A549 (cell line): ENCODE measurements at regions not wholly inside any gene's neighbourhood (a gene's known extent, or its start where the extent isn't known, plus 50 kb on each side); places are given as distances from the start of the nearest gene placed in this dataset.
A peak's percentile ranks its signal among the peaks of the same experiment; 100 is the strongest.
"Not testable (repeated sequence)": the region's sequence is repeated elsewhere in the genome, so short reads cannot be mapped to it uniquely, and the experiment has no call there.

Source experiments
- ATAC-seq, 2 experiments: fragments of 200-7000 bp in 1 of 2; fragments of >200 bp in 1 of 2; cut with Nextera tagmentation in 1 of 2; cut with Tn5 transposase in 1 of 2; 3 replicates each; pipeline versions ENCODE4 v1.8.0 to v1.9.1; 2018 to 2020; ENCODE audit warnings: mild to moderate bottlenecking in 1 of 2, moderate library complexity in 1 of 2
- CTCF ChIA-PET: fragments of 300-600 bp; sonication (Branson Sonifier 250); formaldehyde crosslinking; extraction: SDS; loops from one replicate; lab custom pipeline; 2021; ENCODE audit warnings: antibody characterized with exemption, inconsistent platforms; lab: Yijun Ruan, JAX
- POLR2A ChIA-PET: fragments of 350-600 bp; formaldehyde crosslinking; extraction: SDS; loops from one replicate; lab custom pipeline; 2021; ENCODE audit warnings: antibody characterized with exemption, inconsistent platforms; lab: Yijun Ruan, JAX
- DNase-seq, 2 experiments: peaks; one replicate each; pipeline versions ENCODE4 v3.0.0 to v3.0.0-alpha.2; 2011 to 2016; ENCODE audit warnings: low read depth in 1 of 2, low spot score in 1 of 2
- FAIRE-seq: peaks from 2 replicates; lab custom pipeline; 2011; peaks lifted over from hg19 to GRCh38; lab: Jason Lieb, UNC
- H3K27ac ChIP-seq, 2 experiments: fragments of >200 bp; sonication (Bioruptor Twin); formaldehyde crosslinking; 3 replicates each; pipeline ENCODE4 v1.5.1; 2016 to 2017
- H3K4me1 ChIP-seq: fragments of >200 bp; sonication (Bioruptor Twin); formaldehyde crosslinking; 3 replicates; pipeline ENCODE4 v1.6.1; 2016
- H3K4me2 ChIP-seq: fragments of >200 bp; sonication (Bioruptor Twin); formaldehyde crosslinking; 3 replicates; pipeline ENCODE4 v1.6.1; 2016
- H3K4me3 ChIP-seq: fragments of >200 bp; sonication (Bioruptor Twin); formaldehyde crosslinking; 3 replicates; pipeline ENCODE4 v1.5.1; 2016
- H3K9me3 ChIP-seq: fragments of >200 bp; sonication (Bioruptor Twin); formaldehyde crosslinking; 3 replicates; pipeline ENCODE4 v1.6.1; 2016
- BCL3 ChIP-seq: fragments of >200 bp; sonication (Bioruptor Twin); formaldehyde crosslinking; IDR thresholded peaks from 3 replicates; pipeline ENCODE4 v1.6.1; 2016
- CHD2 ChIP-seq: fragments of 150-350 bp; IDR thresholded peaks from 2 replicates; pipeline ENCODE4 v1.6.1; 2014; ENCODE audit warnings: low read length; ENCODE audit not compliant: partially characterized antibody
- CTCF ChIP-seq: fragments of >200 bp; sonication (Bioruptor Twin); formaldehyde crosslinking; IDR thresholded peaks from 3 replicates; pipeline ENCODE4 v1.5.1; 2016
- ELK1 ChIP-seq: fragments of 150-350 bp; IDR thresholded peaks from 2 replicates; pipeline ENCODE4 v1.6.1; 2014; ENCODE audit warnings: low read depth, mild to moderate bottlenecking, low read length
- FOXS1 ChIP-seq: fragments of 250-450 bp; sonication (Bioruptor Pico); IDR thresholded peaks from 2 replicates; pipeline ENCODE4 v1.5.0; 2020; ENCODE audit warnings: mild to moderate bottlenecking, moderate library complexity
- KDM1A ChIP-seq: fragments of 200-600 bp; sonication (generic); IDR thresholded peaks from 2 replicates; pipeline ENCODE4 v1.6.1; 2016; ENCODE audit warnings: low read depth, mild to moderate bottlenecking
- MAX ChIP-seq: IDR thresholded peaks from 2 replicates; pipeline ENCODE4 v1.6.1; 2012
- NFE2L2 ChIP-seq: fragments of 150-350 bp; conservative IDR thresholded peaks from 2 replicates; pipeline ENCODE4 v1.6.1; 2014; ENCODE audit warnings: low read length
- NR3C1 ChIP-seq: fragments of >200 bp; sonication (Bioruptor Twin); formaldehyde crosslinking; IDR thresholded peaks from 3 replicates; pipeline ENCODE4 v1.6.1; 2017
- RAD21 ChIP-seq, 2 experiments: fragments of >200 bp in 1 of 2; sonication (Bioruptor Twin) in 1 of 2; formaldehyde crosslinking in 1 of 2; IDR thresholded peaks in 1 of 2; conservative IDR thresholded peaks in 1 of 2; 2 replicates in 1 of 2; 3 replicates in 1 of 2; pipeline ENCODE4 v1.6.1; 2012 to 2018; ENCODE audit warnings: inconsistent platforms in 1 of 2
- REST ChIP-seq: fragments of 200-600 bp; sonication (generic); IDR thresholded peaks from 2 replicates; pipeline ENCODE4 v1.6.1; 2016; ENCODE audit warnings: antibody characterized with exemption, mild to moderate bottlenecking, moderate library complexity
- RNF2 ChIP-seq: fragments of 200-600 bp; sonication (generic); IDR thresholded peaks from 2 replicates; pipeline ENCODE4 v1.6.1; 2016; ENCODE audit warnings: low read depth, mild to moderate bottlenecking, antibody characterized with exemption, moderate library complexity, borderline replicate concordance
- TP53 ChIP-seq: fragments of 250-450 bp; sonication (Bioruptor Pico); IDR thresholded peaks from 2 replicates; pipeline ENCODE4 v1.5.0; 2021; ENCODE audit warnings: mild to moderate bottlenecking, moderate library complexity
- ZFP36 ChIP-seq: fragments of 450-650 bp; IDR thresholded peaks from 2 replicates; pipeline ENCODE4 v1.6.1; 2014; ENCODE audit warnings: borderline replicate concordance; ENCODE audit not compliant: partially characterized antibody
- WGBS: methylation state at CpG from one replicate; pipeline ENCODE4 v1.1.6; 2017; ENCODE audit errors: missing lambda C conversion rate; 5-methylcytosine and 5-hydroxymethylcytosine counted together

GRCh38 chr10:63976538-63976937 lies 455.3 kb downstream of the REEP3 start (continued):
- TF ChIP-seq BCL3 (no peak), NFE2L2 (no peak)

- Histone ChIP-seq H3K4me3 (no peak overlapping the region), H3K4me1 (no peaks in the 10 kb centered on the region), H3K4me2 (no peak overlapping the region), H3K27ac (no peak overlapping the region), H3K9me3 (no peaks in the 10 kb centered on the region)
- ATAC-seq (peak; percentile 68 to 90; a peak in 3 of 6 replicates), FAIRE-seq (no peak), DNase-seq (peak; percentile 40 to 60)
- POLR2A ChIA-PET: no interaction called here
- 0% methylated on average over 1 of the region's 1 CpG for WGBS
- no peak for TF ChIP-seq ELK1
- TF ChIP-seq RAD21 (conservative IDR thresholded peaks at IDR 0.05 in 1 of 2, IDR thresholded peaks at IDR 0.05 in 1 of 2): peak; percentile 13 to 36; a peak in 1 of 5 replicates
- no peak for TF ChIP-seq NR3C1
- TF ChIP-seq CTCF: peak; percentile 46
- CTCF ChIA-PET: interaction anchor here (0.5 to 1.2 kb wide), 9 partner anchors 11 to 235 kb away, joined by 3 to 6 read pairs (median 4); no protein-coding TSS in a partner anchor
Measured at GRCh38 chr10:63977329-63977923, 456.2 kb downstream of the REEP3 start.

- H3K4me2 ChIP-seq, H3K4me3 ChIP-seq, H3K27ac ChIP-seq, ATAC-seq, H3K4me1 ChIP-seq, CTCF ChIA-PET, POLR2A ChIA-PET, DNase-seq, FAIRE-seq, H3K9me3 ChIP-seq: not testable (repeated sequence)
- 2% methylated on average over 5 of the region's 5 CpGs for WGBS
Measured at GRCh38 chr10:63980870-63981269, 459.7 kb downstream of the REEP3 start.

GRCh38 chr10:63984061-63984460 lies 462.9 kb downstream of the REEP3 start:
- CTCF ChIA-PET, DNase-seq, ATAC-seq, H3K4me2 ChIP-seq, FAIRE-seq, H3K9me3 ChIP-seq, H3K4me1 ChIP-seq, H3K4me3 ChIP-seq, H3K27ac ChIP-seq, POLR2A ChIA-PET: not testable (repeated sequence)
- WGBS: 3% methylated on average over 2 of the region's 2 CpGs

GRCh38 chr10:63986536-63986935 lies 465.3 kb downstream of the REEP3 start:
- WGBS: 10% methylated on average over 3 of the region's 3 CpGs
- ChIA-PET CTCF (no interaction called here), POLR2A (no interaction called here)
- H3K4me3 ChIP-seq: no peak overlapping the region
- H3K27ac ChIP-seq: no peak overlapping the region
- TF ChIP-seq KDM1A (no peak), ZFP36 (no peak), NR3C1 (no peak), CHD2 (no peak), FOXS1 (CRISPR knock-in tag) (no peak), RNF2 (no peak), MAX (no peak), ELK1 (no peak), REST (no peak), TP53 (no peak)
- no peaks in the 10 kb centered on the region for H3K4me1 ChIP-seq
- no peak for ATAC-seq
- no peak overlapping the region for H3K4me2 ChIP-seq
- H3K9me3 ChIP-seq: no peaks in the 10 kb centered on the region
- DNase-seq: no peak
- no peak for FAIRE-seq
